ENCODE measurements at regions not wholly inside any gene's neighbourhood (a gene's known extent, or its start where the extent isn't known, plus 50 kb on each side); places are given as distances from the start of the nearest gene placed in this dataset.

DNA sequence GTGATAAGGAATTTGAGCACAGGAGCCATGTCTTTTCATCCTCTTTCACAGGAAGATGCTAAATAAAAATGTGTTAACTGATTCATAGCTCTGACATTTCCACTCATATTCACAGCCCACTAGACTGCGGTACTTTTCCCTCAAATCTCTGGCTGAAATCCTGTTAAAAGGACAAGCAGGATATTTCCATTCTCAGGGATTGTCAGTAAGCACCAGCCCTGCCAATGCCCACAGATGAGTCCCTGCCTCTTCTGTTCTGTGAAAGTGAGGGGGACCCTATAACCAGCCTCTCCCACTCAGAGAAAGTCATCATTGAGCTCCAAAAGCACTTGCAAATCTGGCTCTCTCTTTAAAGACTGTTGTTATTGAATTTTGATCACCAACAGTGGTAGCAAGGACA, 440.5 kb downstream of the SETBP1 start:
- TF ChIP-seq EZH2phosphoT487 (IDR thresholded peaks at IDR 0.05; ENCODE audit: borderline replicate concordance, low read depth, low read length): no peak
- TF ChIP-seq, protein P1, sequence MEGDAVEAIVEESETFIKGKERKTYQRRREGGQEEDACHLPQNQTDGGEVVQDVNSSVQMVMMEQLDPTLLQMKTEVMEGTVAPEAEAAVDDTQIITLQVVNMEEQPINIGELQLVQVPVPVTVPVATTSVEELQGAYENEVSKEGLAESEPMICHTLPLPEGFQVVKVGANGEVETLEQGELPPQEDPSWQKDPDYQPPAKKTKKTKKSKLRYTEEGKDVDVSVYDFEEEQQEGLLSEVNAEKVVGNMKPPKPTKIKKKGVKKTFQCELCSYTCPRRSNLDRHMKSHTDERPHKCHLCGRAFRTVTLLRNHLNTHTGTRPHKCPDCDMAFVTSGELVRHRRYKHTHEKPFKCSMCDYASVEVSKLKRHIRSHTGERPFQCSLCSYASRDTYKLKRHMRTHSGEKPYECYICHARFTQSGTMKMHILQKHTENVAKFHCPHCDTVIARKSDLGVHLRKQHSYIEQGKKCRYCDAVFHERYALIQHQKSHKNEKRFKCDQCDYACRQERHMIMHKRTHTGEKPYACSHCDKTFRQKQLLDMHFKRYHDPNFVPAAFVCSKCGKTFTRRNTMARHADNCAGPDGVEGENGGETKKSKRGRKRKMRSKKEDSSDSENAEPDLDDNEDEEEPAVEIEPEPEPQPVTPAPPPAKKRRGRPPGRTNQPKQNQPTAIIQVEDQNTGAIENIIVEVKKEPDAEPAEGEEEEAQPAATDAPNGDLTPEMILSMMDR (conservative IDR thresholded peaks at IDR 0.05; ENCODE audit: low read length): no peak
